Mesendoderm (in vitro differentiated cells): ENCODE measurements at regions not wholly inside any gene's neighbourhood (a gene's known extent, or its start where the extent isn't known, plus 50 kb on each side); places are given as distances from the start of the nearest gene placed in this dataset.
A peak's percentile ranks its signal among the peaks of the same experiment; 100 is the strongest.

ENCODE experiments used
- DNase-seq: peaks from one replicate; pipeline ENCODE4 v3.0.0; 2013
- H2AK5ac ChIP-seq: 2 replicates; pipeline ENCODE4 v1.6.1; 2013; ENCODE audit warnings: low read length, inconsistent platforms
- H2BK120ac ChIP-seq: 2 replicates; pipeline ENCODE4 v1.6.1; 2013; ENCODE audit warnings: low read depth, mild to moderate bottlenecking, low read length, moderate library complexity, mixed read lengths
- H2BK15ac ChIP-seq: replicated peaks from 2 replicates; pipeline ENCODE4 v1.6.1; 2013; ENCODE audit warnings: low read depth, mild to moderate bottlenecking, moderate library complexity
- H2BK5ac ChIP-seq: 2 replicates; pipeline ENCODE4 v1.6.1; 2013; ENCODE audit warnings: low read length, inconsistent platforms
- H3K18ac ChIP-seq: 2 replicates; pipeline ENCODE4 v1.6.1; 2013; ENCODE audit warnings: mild to moderate bottlenecking, low read length, mixed read lengths
- H3K23ac ChIP-seq: one replicate; pipeline ENCODE4 v1.6.1; 2013; ENCODE audit warnings: low read length
- H3K27ac ChIP-seq: 2 replicates; pipeline ENCODE4 v1.5.1; 2013; ENCODE audit warnings: low read depth, mild to moderate bottlenecking, inconsistent platforms, low read length, moderate library complexity
- H3K27me3 ChIP-seq: 2 replicates; pipeline ENCODE4 v1.6.1; 2013; ENCODE audit warnings: low read length, control low read depth, mild to moderate bottlenecking, inconsistent platforms; ENCODE audit not compliant: insufficient read depth, poor library complexity
- H3K36me3 ChIP-seq: 2 replicates; pipeline ENCODE4 v1.6.1; 2013; ENCODE audit warnings: low read length, inconsistent platforms; ENCODE audit not compliant: control insufficient read depth, insufficient read depth
- H3K4ac ChIP-seq: one replicate; pipeline ENCODE4 v1.6.1; 2013; ENCODE audit warnings: low read depth, mild to moderate bottlenecking, low read length, moderate library complexity
- H3K4me1 ChIP-seq: 2 replicates; pipeline ENCODE4 v1.6.1; 2013; ENCODE audit warnings: low read depth, low read length, inconsistent platforms; ENCODE audit not compliant: control insufficient read depth
- H3K4me2 ChIP-seq: 2 replicates; pipeline ENCODE4 v1.6.1; 2013; ENCODE audit warnings: low read length
- H3K4me3 ChIP-seq: 2 replicates; pipeline ENCODE4 v1.5.1; 2013; ENCODE audit warnings: mild to moderate bottlenecking, low read length
- H3K56ac ChIP-seq: one replicate; pipeline ENCODE4 v1.6.1; 2013; ENCODE audit warnings: low read length
- H3K79me1 ChIP-seq: 2 replicates; pipeline ENCODE4 v1.6.1; 2013; ENCODE audit warnings: low read length, inconsistent platforms
- H3K79me2 ChIP-seq: 2 replicates; pipeline ENCODE4 v1.6.1; 2013; ENCODE audit warnings: mild to moderate bottlenecking, low read length; ENCODE audit not compliant: control insufficient read depth, insufficient read depth
- H3K9ac ChIP-seq: 2 replicates; pipeline ENCODE4 v1.6.1; 2013; ENCODE audit warnings: low read length, inconsistent platforms
- H4K5ac ChIP-seq: one replicate; pipeline ENCODE4 v1.6.1; 2013; ENCODE audit warnings: low read length
- H4K8ac ChIP-seq: one replicate; pipeline ENCODE4 v1.6.1; 2013; ENCODE audit warnings: low read depth, mild to moderate bottlenecking, control low read depth, low read length, moderate library complexity
- WGBS: extraction: QIAGEN DNeasy Blood & Tissue Kit; methylation state at CpG from one replicate; pipeline ENCODE4 v1.1.7; 2013; ENCODE audit warnings: low lambda C conversion rate, missing lambda C conversion rate; ENCODE audit not compliant: insufficient coverage; ENCODE audit errors: extremely low coverage; 5-methylcytosine and 5-hydroxymethylcytosine counted together

DNA sequence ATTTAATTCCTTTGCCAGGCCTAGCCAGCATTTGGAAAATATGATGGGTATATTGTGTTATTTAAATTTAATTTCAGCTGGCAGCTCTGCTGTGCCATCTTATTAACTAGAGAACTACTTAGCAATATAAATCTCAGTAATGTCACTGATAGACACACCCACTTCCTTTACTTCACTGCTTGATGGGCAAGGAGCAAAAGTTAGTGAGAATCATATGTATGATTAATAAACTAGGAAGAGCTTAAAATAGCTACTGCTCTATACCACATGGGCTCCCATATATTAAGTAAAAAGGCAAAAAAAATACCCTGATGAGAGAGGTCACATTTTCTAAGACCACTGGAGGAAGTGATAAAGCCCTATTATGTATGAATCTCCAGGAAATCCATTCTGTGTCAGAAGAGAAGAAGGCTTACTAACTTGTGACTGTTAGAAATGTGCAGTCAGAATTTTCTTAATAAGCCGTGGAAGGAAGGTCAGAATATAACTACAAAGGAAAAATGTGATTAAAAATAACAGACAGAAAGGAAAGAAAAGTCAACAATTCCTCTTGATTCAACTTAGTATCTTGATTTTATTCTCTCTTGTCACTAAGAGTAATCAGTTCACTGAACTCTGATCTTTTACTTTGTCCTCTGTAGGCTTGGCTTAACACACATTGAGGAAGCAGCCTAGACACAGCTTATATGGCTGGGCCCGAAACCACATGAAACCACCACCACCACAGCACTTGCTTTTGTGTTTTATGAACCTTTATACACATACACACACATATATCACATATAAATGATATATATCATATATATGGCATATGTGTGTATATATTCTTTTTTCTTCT lies 1233.9 kb upstream of the ALCAM start:
- H3K79me1 ChIP-seq = no peaks in the 10 kb centered on the region
- no peak overlapping the region for H3K18ac ChIP-seq
- H2BK5ac ChIP-seq = no peak overlapping the region
- no peak overlapping the region for H4K5ac ChIP-seq
- no peak overlapping the region for H2BK15ac ChIP-seq
- H3K4ac ChIP-seq = no peak overlapping the region
- H3K27ac ChIP-seq = no peak overlapping the region
- no peak overlapping the region for H3K4me3 ChIP-seq
- no peak overlapping the region for H3K4me2 ChIP-seq
- H4K8ac ChIP-seq = no peak overlapping the region
- H3K27me3 ChIP-seq = no peaks in the 10 kb centered on the region
- no peak overlapping the region for H3K56ac ChIP-seq
- no peak overlapping the region for H3K23ac ChIP-seq
- no peak overlapping the region for H2AK5ac ChIP-seq
- H3K4me1 ChIP-seq = no peaks in the 10 kb centered on the region
- no peaks in the 10 kb centered on the region for H3K79me2 ChIP-seq
- H2BK120ac ChIP-seq = no peak overlapping the region
- no peak overlapping the region for H3K9ac ChIP-seq
- no peaks in the 10 kb centered on the region for H3K36me3 ChIP-seq
- WGBS = no CpG with 5 or more reads among the region's 2 CpGs
- no peak for DNase-seq

DNA sequence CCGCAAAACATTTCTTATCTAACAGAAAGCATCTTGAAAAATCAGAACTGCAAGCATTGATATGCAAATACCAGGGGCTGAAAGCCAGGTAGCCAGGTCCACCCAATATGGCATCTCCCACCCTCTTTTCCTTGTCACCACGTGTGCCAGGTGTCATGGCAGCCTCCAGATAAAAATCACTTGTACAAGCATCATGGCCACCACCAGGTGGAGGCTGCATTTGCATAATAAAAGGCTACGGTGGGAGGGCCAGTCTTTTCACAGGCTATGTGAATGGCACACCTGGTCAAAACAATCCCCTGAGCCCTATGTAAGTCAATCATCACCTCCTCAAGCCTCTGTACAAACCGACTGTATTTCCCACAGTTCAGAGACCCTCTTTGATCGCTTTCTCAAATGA lies 1233.1 kb upstream of the ALCAM start:
- Histone ChIP-seq H2AK5ac (no peak overlapping the region), H3K23ac (no peak overlapping the region), H3K56ac (no peak overlapping the region), H3K18ac (no peak overlapping the region), H3K4me3 (no peak overlapping the region), H3K36me3 (no peaks in the 10 kb centered on the region), H3K27me3 (no peaks in the 10 kb centered on the region), H4K8ac (no peak overlapping the region), H4K5ac (no peak overlapping the region), H3K79me1 (no peaks in the 10 kb centered on the region), H2BK120ac (no peak overlapping the region), H2BK5ac (no peak overlapping the region), H3K9ac (no peak overlapping the region), H3K4me1 (no peaks in the 10 kb centered on the region), H2BK15ac (no peak overlapping the region), H3K79me2 (no peaks in the 10 kb centered on the region), H3K4me2 (no peak overlapping the region), H3K4ac (no peak overlapping the region), H3K27ac (no peak overlapping the region)
- WGBS = no CpG with 5 or more reads among the region's 5 CpGs
- peak; percentile 28 for DNase-seq

DNA sequence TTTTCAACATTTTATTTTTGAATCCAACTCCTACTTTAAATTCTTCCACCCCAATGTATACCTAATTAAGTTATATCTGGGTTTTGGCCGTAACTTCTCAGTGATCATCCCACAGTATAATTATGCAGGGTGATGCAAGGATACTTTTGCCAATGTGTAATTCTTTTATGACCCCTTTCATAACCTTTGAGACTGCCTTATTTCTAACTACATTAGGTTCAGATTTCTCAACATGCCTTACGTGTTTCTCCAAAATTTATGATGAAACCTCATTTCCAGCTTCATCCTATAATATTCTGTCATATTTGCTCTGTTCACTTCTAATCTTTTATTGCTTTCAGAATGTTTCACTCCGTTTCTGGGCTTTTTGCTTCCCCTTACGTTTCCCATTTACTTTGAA lies 1229.6 kb upstream of the ALCAM start:
- H2BK5ac ChIP-seq = no peak overlapping the region
- H3K18ac ChIP-seq = no peak overlapping the region
- no peak overlapping the region for H2BK120ac ChIP-seq
- H2AK5ac ChIP-seq = no peak overlapping the region
- no peak overlapping the region for H3K23ac ChIP-seq
- no peaks in the 10 kb centered on the region for H3K79me2 ChIP-seq
- no peak overlapping the region for H4K8ac ChIP-seq
- no peak overlapping the region for H3K56ac ChIP-seq
- no peak overlapping the region for H3K4ac ChIP-seq
- no peak overlapping the region for H3K27ac ChIP-seq
- no peaks in the 10 kb centered on the region for H3K4me1 ChIP-seq
- no peak overlapping the region for H3K4me2 ChIP-seq
- no peaks in the 10 kb centered on the region for H3K79me1 ChIP-seq
- no peak overlapping the region for H3K4me3 ChIP-seq
- H2BK15ac ChIP-seq = no peak overlapping the region
- H3K36me3 ChIP-seq = no peaks in the 10 kb centered on the region
- no peak for DNase-seq
- H3K9ac ChIP-seq = no peak overlapping the region
- no peak overlapping the region for H4K5ac ChIP-seq
- no peaks in the 10 kb centered on the region for H3K27me3 ChIP-seq
- WGBS = no CpG with 5 or more reads among the region's 4 CpGs

- H3K4me1 ChIP-seq = no peaks in the 10 kb centered on the region
Measured at GRCh38 chr3:104145164-104145563, 1221.5 kb upstream of the ALCAM start.

DNA sequence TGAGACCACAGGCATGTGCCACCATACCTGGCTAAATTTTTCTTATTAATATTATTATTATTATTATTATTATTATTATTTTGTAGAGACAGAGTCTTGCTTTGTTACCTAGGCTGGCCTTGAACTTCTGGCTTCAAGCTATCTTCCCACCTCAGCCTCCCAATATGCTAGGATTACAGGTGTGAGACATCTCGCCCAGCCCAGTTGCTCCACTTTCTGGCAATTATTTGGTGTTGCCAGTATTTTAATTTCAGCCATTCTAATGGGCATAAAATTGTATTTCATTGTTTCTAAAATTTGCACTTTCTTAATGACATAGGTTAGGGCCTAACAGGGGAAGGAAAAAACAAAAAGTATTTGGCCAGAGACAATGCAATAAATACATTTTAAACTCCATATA lies 1217.6 kb upstream of the ALCAM start:
- no peak overlapping the region for H2AK5ac ChIP-seq
- no peaks in the 10 kb centered on the region for H3K4me1 ChIP-seq
- H3K18ac ChIP-seq = no peak overlapping the region
- no peak overlapping the region for H3K23ac ChIP-seq
- no peaks in the 10 kb centered on the region for H3K79me1 ChIP-seq
- no peaks in the 10 kb centered on the region for H3K27me3 ChIP-seq
- no peaks in the 10 kb centered on the region for H3K79me2 ChIP-seq
- no peak overlapping the region for H4K8ac ChIP-seq
- WGBS = no CpG with 5 or more reads among the region's 1 CpG
- H3K27ac ChIP-seq = no peak overlapping the region
- no peak overlapping the region for H3K4me2 ChIP-seq
- H3K4ac ChIP-seq = no peak overlapping the region
- H2BK5ac ChIP-seq = no peak overlapping the region
- no peaks in the 10 kb centered on the region for H3K36me3 ChIP-seq
- no peak overlapping the region for H4K5ac ChIP-seq
- H3K4me3 ChIP-seq = no peak overlapping the region
- H2BK15ac ChIP-seq = no peak overlapping the region
- no peak for DNase-seq
- H2BK120ac ChIP-seq = no peak overlapping the region
- no peak overlapping the region for H3K56ac ChIP-seq
- no peak overlapping the region for H3K9ac ChIP-seq

More at GRCh38 chr3:104145164-104145563, 1221.5 kb upstream of the ALCAM start:
- no peak overlapping the region for H4K5ac ChIP-seq
- no peak overlapping the region for H3K4ac ChIP-seq
- no peak for DNase-seq
- no peaks in the 10 kb centered on the region for H3K79me1 ChIP-seq
- H3K27me3 ChIP-seq = no peaks in the 10 kb centered on the region
- no peaks in the 10 kb centered on the region for H3K79me2 ChIP-seq
- no peak overlapping the region for H3K4me2 ChIP-seq
- no peak overlapping the region for H4K8ac ChIP-seq
- H2BK15ac ChIP-seq = no peak overlapping the region
- H2BK120ac ChIP-seq = no peak overlapping the region
- no peaks in the 10 kb centered on the region for H3K36me3 ChIP-seq
- H3K56ac ChIP-seq = no peak overlapping the region
- H3K4me3 ChIP-seq = no peak overlapping the region
- no peak overlapping the region for H3K27ac ChIP-seq
- H3K23ac ChIP-seq = no peak overlapping the region
- H3K18ac ChIP-seq = no peak overlapping the region
- no peak overlapping the region for H2AK5ac ChIP-seq
- H3K9ac ChIP-seq = no peak overlapping the region
- no peak overlapping the region for H2BK5ac ChIP-seq

DNA sequence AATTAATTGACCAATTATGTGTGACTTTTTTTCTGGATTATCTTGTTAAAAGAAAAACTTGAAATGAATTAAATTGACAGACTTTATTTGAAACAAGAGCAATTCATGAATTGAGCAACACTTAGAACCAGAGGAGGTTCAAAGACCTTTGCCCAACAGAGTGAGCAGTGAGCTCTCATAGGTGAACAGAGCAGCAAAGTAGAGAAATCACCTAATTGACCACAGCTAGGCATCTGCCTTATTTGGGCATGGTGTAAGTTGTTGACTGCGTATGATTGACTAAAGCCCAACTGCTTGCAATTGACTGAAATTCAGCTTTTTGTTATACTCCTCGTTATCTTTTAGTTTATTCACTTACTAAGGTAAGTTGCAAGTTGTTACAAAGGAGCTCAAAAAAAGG lies 1216.0 kb upstream of the ALCAM start:
- no peak overlapping the region for H3K4ac ChIP-seq
- H4K8ac ChIP-seq = no peak overlapping the region
- no peak overlapping the region for H2BK15ac ChIP-seq
- no peak overlapping the region for H3K23ac ChIP-seq
- no peak overlapping the region for H3K9ac ChIP-seq
- no peaks in the 10 kb centered on the region for H3K79me1 ChIP-seq
- H3K4me3 ChIP-seq = no peak overlapping the region
- H3K4me2 ChIP-seq = no peak overlapping the region
- no peak overlapping the region for H2BK5ac ChIP-seq
- no peak overlapping the region for H3K18ac ChIP-seq
- no peaks in the 10 kb centered on the region for H3K79me2 ChIP-seq
- H4K5ac ChIP-seq = no peak overlapping the region
- no peak overlapping the region for H2BK120ac ChIP-seq
- no CpG with 5 or more reads among the region's 2 CpGs for WGBS
- no peaks in the 10 kb centered on the region for H3K4me1 ChIP-seq
- no peaks in the 10 kb centered on the region for H3K27me3 ChIP-seq
- DNase-seq = no peak
- H3K27ac ChIP-seq = no peak overlapping the region
- no peaks in the 10 kb centered on the region for H3K36me3 ChIP-seq
- no peak overlapping the region for H3K56ac ChIP-seq
- H2AK5ac ChIP-seq = no peak overlapping the region
